Astrocyte (in vitro differentiated cells and primary cell): ENCODE measurements at regions not wholly inside any gene's neighbourhood (a gene's known extent, or its start where the extent isn't known, plus 50 kb on each side); places are given as distances from the start of the nearest gene placed in this dataset.
"Not testable (repeated sequence)": the region's sequence is repeated elsewhere in the genome, so short reads cannot be mapped to it uniquely, and the experiment has no call there.

Source experiments
- DNase-seq: peaks from one replicate; pipeline ENCODE4 v3.0.0-alpha.2; 2010; ENCODE audit warnings: low read depth
- FAIRE-seq: peaks from 2 replicates; lab custom pipeline; 2011; peaks lifted over from hg19 to GRCh38; lab: Jason Lieb, UNC
- H2AFZ ChIP-seq: 2 replicates; pipeline ENCODE4 v1.6.0; 2012; ENCODE audit warnings: low read depth, low read length, inconsistent platforms
- H3K27ac ChIP-seq: 2 replicates; pipeline ENCODE4 v1.5.1; 2011; ENCODE audit warnings: low read depth, low read length, inconsistent platforms
- H3K27me3 ChIP-seq: 2 replicates; pipeline ENCODE4 v1.6.0; 2011; ENCODE audit warnings: low read length, inconsistent platforms; ENCODE audit not compliant: insufficient read depth
- H3K36me3 ChIP-seq: 2 replicates; pipeline ENCODE4 v1.5.1; 2011; ENCODE audit warnings: low read length, inconsistent platforms; ENCODE audit not compliant: insufficient read depth
- H3K4me1 ChIP-seq: 2 replicates; pipeline ENCODE4 v1.5.1; 2011; ENCODE audit warnings: low read length, inconsistent platforms; ENCODE audit not compliant: insufficient read depth
- H3K4me2 ChIP-seq: 2 replicates; pipeline ENCODE4 v1.6.0; 2012; ENCODE audit warnings: low read length, inconsistent platforms
- H3K4me3 ChIP-seq: 2 replicates; pipeline ENCODE4 v1.5.1; 2011; ENCODE audit warnings: low read depth, mild to moderate bottlenecking, low read length, inconsistent platforms; ENCODE audit not compliant: insufficient read depth
- H3K79me2 ChIP-seq: 2 replicates; pipeline ENCODE4 v1.6.0; 2012; ENCODE audit warnings: mild to moderate bottlenecking, low read length, inconsistent platforms; ENCODE audit not compliant: insufficient read depth
- H3K9ac ChIP-seq: 2 replicates; pipeline ENCODE4 v1.6.0; 2012; ENCODE audit warnings: mild to moderate bottlenecking, low read length, inconsistent platforms
- H3K9me3 ChIP-seq: 2 replicates; pipeline ENCODE4 v1.5.1; 2012; ENCODE audit warnings: low read depth, mild to moderate bottlenecking, low read length, inconsistent platforms; ENCODE audit not compliant: insufficient read depth
- H4K20me1 ChIP-seq: 2 replicates; pipeline ENCODE4 v1.6.0; 2012; ENCODE audit warnings: low read length, inconsistent platforms; ENCODE audit not compliant: insufficient read depth
- H3K27ac Mint-ChIP-seq: one replicate; pipeline ENCODE4 v1.8.0; 2021; ENCODE audit warnings: mild to moderate bottlenecking, mixed read lengths; ENCODE audit not compliant: unreplicated experiment
- H3K27me3 Mint-ChIP-seq: one replicate; pipeline ENCODE4 v1.8.0; 2021; ENCODE audit warnings: low read depth, mixed read lengths; ENCODE audit not compliant: unreplicated experiment
- H3K36me3 Mint-ChIP-seq: one replicate; pipeline ENCODE4 v1.8.0; 2021; ENCODE audit warnings: low read depth, mixed read lengths; ENCODE audit not compliant: unreplicated experiment
- H3K4me1 Mint-ChIP-seq: one replicate; pipeline ENCODE4 v1.8.0; 2021; ENCODE audit warnings: low read depth, mixed read lengths; ENCODE audit not compliant: unreplicated experiment
- H3K4me3 Mint-ChIP-seq: one replicate; pipeline ENCODE4 v1.8.0; 2021; ENCODE audit warnings: mild to moderate bottlenecking, moderate library complexity, mixed read lengths; ENCODE audit not compliant: unreplicated experiment
- H3K9me3 Mint-ChIP-seq: one replicate; pipeline ENCODE4 v1.8.0; 2021; ENCODE audit warnings: mild to moderate bottlenecking, mixed read lengths; ENCODE audit not compliant: unreplicated experiment

DNA sequence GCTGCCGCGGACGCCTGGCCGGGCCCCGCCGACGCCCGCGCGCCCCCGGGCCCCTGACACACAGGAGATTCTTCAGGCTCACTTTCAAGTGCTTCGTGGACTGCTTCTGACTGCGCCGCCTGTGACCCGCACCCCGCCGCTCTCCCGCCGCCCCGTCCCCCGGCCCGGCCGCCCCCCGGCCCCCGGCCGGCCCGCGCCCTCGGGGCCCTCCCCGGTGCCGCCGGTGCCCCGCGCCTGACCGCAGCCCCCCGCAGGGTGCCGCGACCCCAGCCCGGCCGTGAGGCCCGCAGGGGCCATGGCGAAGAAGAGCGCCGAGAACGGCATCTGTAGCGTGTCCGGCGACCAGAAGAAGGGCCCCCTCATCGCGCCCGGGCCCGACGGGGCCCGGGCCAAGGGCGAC is 516.3 kb downstream of the TP53TG3F start:
- FAIRE-seq, H3K4me1 Mint-ChIP-seq, H3K4me1 ChIP-seq, H3K9me3 ChIP-seq, H3K9me3 Mint-ChIP-seq, H4K20me1 ChIP-seq, H3K79me2 ChIP-seq, H3K4me3 ChIP-seq, H3K4me2 ChIP-seq, H3K36me3 ChIP-seq, H3K27ac ChIP-seq, DNase-seq, H3K27me3 Mint-ChIP-seq, H3K4me3 Mint-ChIP-seq, H3K27ac Mint-ChIP-seq, H3K27me3 ChIP-seq, H2AFZ ChIP-seq, H3K9ac ChIP-seq, H3K36me3 Mint-ChIP-seq: not testable (repeated sequence)

DNA sequence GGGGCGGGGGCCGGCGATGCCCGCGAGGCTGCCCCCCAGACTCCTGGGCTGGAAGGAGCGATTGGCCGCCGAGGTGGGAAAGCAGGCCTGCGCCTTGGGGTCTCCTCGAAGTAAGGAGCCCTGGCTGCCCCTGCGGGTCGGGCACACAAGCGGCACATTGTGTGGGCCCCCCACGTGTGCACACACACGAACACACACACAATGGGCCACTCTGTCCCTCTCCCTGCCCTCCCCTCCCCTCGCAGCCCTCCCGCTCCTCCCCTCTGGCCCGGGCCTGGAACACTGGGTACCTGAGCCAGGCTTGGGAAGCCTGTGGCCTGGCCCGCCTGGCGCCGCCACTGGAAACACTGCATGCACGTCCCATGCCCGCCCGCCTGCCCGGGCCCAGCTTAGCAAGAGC is 517.1 kb downstream of the TP53TG3F start:
- not testable (repeated sequence) for H3K9ac ChIP-seq, H3K36me3 Mint-ChIP-seq, H3K36me3 ChIP-seq, H3K4me1 Mint-ChIP-seq, H3K79me2 ChIP-seq, H3K9me3 ChIP-seq, DNase-seq, H4K20me1 ChIP-seq, FAIRE-seq, H3K4me3 ChIP-seq, H3K27me3 Mint-ChIP-seq, H3K27me3 ChIP-seq, H3K27ac ChIP-seq, H3K27ac Mint-ChIP-seq, H3K4me1 ChIP-seq, H3K4me3 Mint-ChIP-seq, H3K4me2 ChIP-seq, H3K9me3 Mint-ChIP-seq, H2AFZ ChIP-seq

DNA sequence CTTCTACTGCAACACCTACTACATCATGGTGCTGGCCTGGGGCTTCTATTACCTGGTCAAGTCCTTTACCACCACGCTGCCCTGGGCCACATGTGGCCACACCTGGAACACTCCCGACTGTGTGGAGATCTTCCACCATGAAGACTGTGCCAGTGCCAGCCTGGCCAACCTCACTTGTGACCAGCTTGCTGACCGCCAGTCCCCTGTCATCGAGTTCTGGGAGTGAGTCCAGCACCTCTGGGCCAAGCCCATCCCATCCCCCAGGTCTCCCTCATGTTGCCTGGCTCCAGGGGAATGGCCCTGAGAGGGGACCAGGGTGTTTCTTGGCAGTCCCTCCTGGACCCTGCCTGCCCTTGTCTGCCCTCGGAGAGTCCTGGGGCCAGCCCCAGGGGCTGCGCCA is 519.4 kb downstream of the TP53TG3F start:
- H3K36me3 Mint-ChIP-seq, H3K27me3 Mint-ChIP-seq, H3K4me3 ChIP-seq, H3K27me3 ChIP-seq, H3K4me1 Mint-ChIP-seq, H3K9ac ChIP-seq, H3K36me3 ChIP-seq, H3K4me3 Mint-ChIP-seq, H2AFZ ChIP-seq, H3K9me3 ChIP-seq, H4K20me1 ChIP-seq, DNase-seq, H3K27ac Mint-ChIP-seq, FAIRE-seq, H3K4me1 ChIP-seq, H3K27ac ChIP-seq, H3K79me2 ChIP-seq, H3K4me2 ChIP-seq, H3K9me3 Mint-ChIP-seq: not testable (repeated sequence)

DNA sequence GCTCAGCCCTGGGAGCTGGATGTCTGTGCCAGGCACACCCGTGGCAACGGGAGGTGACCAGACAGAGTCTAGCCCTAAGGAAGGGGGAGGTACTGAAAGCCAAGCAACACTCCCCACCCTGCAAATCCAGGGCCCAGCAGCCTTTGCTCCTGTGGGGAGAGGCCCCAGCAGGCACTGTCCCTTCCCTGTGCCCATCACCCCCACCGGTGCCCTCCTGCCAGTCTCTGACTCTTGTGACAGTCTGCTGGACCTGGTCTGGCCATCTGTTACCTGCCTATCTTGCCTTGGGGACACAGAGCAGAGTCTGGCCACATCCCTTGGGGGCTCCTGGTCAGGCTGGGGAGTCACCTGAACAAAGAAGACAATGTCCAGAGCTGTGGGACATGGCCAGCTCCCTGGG is 520.2 kb downstream of the TP53TG3F start:
- H3K9ac ChIP-seq, H3K27ac Mint-ChIP-seq, H3K27me3 ChIP-seq, H2AFZ ChIP-seq, H3K4me3 Mint-ChIP-seq, H3K4me3 ChIP-seq, H3K36me3 Mint-ChIP-seq, DNase-seq, H3K4me1 ChIP-seq, FAIRE-seq, H3K9me3 ChIP-seq, H3K9me3 Mint-ChIP-seq, H4K20me1 ChIP-seq, H3K4me1 Mint-ChIP-seq, H3K4me2 ChIP-seq, H3K79me2 ChIP-seq, H3K27me3 Mint-ChIP-seq, H3K36me3 ChIP-seq, H3K27ac ChIP-seq: not testable (repeated sequence)

DNA sequence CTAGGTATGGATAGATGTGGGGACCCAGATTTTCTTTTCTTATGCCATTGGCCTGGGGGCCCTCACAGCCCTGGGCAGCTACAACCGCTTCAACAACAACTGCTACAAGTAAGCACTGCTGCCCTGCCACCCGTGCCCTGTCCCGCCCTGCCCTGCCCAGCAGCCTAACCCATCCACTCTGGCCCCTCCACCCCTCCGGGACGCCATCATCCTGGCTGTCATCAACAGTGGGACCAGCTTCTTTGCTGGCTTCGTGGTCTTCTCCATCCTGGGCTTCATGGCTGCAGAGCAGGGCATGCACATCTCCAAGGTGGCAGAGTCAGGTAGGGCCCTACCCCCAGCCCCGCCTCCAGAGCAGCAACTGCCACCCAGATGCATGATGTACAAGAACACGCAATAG is 521.3 kb downstream of the TP53TG3F start:
- H3K9ac ChIP-seq, H3K27ac Mint-ChIP-seq, H3K36me3 Mint-ChIP-seq, H3K9me3 Mint-ChIP-seq, H4K20me1 ChIP-seq, H2AFZ ChIP-seq, H3K36me3 ChIP-seq, FAIRE-seq, H3K4me3 Mint-ChIP-seq, H3K27ac ChIP-seq, H3K27me3 Mint-ChIP-seq, H3K4me1 ChIP-seq, H3K9me3 ChIP-seq, H3K4me2 ChIP-seq, H3K79me2 ChIP-seq, DNase-seq, H3K4me1 Mint-ChIP-seq, H3K27me3 ChIP-seq, H3K4me3 ChIP-seq: not testable (repeated sequence)

DNA sequence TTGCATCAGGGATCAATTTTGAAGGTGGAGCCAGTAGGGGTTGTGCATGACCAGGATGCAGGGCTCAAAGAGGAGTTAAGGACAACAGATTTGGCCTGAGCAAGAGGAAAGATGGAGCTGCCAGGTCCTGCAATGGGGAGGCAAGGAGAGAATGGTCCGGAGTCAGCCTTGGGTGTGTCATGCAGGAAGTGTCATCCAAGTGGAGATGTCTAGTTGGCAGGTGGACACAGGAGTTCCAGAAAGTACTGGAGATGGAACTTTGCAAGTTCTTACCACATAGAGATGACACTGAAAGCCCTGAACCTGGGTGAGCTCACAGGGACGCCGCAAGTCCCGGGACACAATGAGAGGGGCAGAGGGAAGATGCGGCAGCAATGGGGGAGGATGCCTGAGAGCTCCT is 525.0 kb downstream of the TP53TG3F start:
- H2AFZ ChIP-seq, H3K4me2 ChIP-seq, H3K36me3 ChIP-seq, H3K4me3 ChIP-seq, H3K36me3 Mint-ChIP-seq, H3K4me1 Mint-ChIP-seq, H3K9me3 Mint-ChIP-seq, H4K20me1 ChIP-seq, H3K9me3 ChIP-seq, H3K79me2 ChIP-seq, H3K9ac ChIP-seq, H3K27me3 Mint-ChIP-seq, FAIRE-seq, DNase-seq, H3K27ac ChIP-seq, H3K27me3 ChIP-seq, H3K4me3 Mint-ChIP-seq, H3K4me1 ChIP-seq, H3K27ac Mint-ChIP-seq: not testable (repeated sequence)
